HCT116 (cell line): ENCODE measurements at regions not wholly inside any gene's neighbourhood (a gene's known extent, or its start where the extent isn't known, plus 50 kb on each side); places are given as distances from the start of the nearest gene placed in this dataset.

Experiments used
- ATAC-seq: fragments of 200-7000 bp; cut with Tn5 transposase; 2 replicates; pipeline ENCODE4 v1.9.1; 2020; ENCODE audit warnings: mild to moderate bottlenecking, moderate library complexity
- BruUV-seq: library from RNA; stranded (reverse); fragments of 400-500 nt; replicated peaks from 2 replicates; lab custom pipeline; 2021; lab: Mats Ljungman, UMichigan
- CTCF ChIA-PET: fragments of 300-600 bp; sonication (Branson Sonifier 250); formaldehyde crosslinking; loops from one replicate; lab custom pipeline; 2021; ENCODE audit warnings: antibody characterized with exemption; lab: Charles Lee
- POLR2A ChIA-PET: fragments of 300-600, 350-600 bp; sonication (Branson Sonifier 250); formaldehyde crosslinking; loops from one replicate; lab custom pipeline; 2021; ENCODE audit warnings: antibody characterized with exemption; lab: Charles Lee
- RAD21 ChIA-PET, 2 experiments: fragments of 300-600 bp; sonication (Branson Sonifier 250); formaldehyde crosslinking; loops; one replicate each; lab custom pipeline; 2023; ENCODE audit warnings: low total read pairs in 2 of 2; ENCODE audit not compliant: uncharacterized antibody in 2 of 2, unreplicated experiment in 2 of 2, low non-redundant PET in 1 of 2; lab: Charles Lee
- DNase-seq: peaks from one replicate; pipeline ENCODE4 v3.0.0-alpha.2; 2010; ENCODE audit warnings: low read depth, low spot score
- H2AFZ ChIP-seq: fragments of 200-600 bp; shearing (Covaris generic), sonication (generic); 2 replicates; pipeline ENCODE4 v1.6.1; 2017; ENCODE audit warnings: low read depth, mixed run types, mixed read lengths, antibody characterized with exemption, low read length; ENCODE audit not compliant: poor library complexity, severe bottlenecking
- H3K27ac ChIP-seq: 2 replicates; pipeline ENCODE4 v1.5.1; 2012; ENCODE audit warnings: low read depth, low read length
- H3K27me3 ChIP-seq: fragments of 200-600 bp; sonication (generic); 2 replicates; pipeline ENCODE4 v1.6.1; 2016; ENCODE audit warnings: mixed run types, low read length, mixed read lengths; ENCODE audit not compliant: insufficient read depth
- H3K36me3 ChIP-seq, 2 experiments: fragments of 200-500 bp in 1 of 2; fragments of 200-600 bp in 1 of 2; sonication (Bioruptor generic) in 1 of 2; sonication (generic) in 1 of 2; 2 replicates each; pipeline versions ENCODE4 v1.5.1 to v1.6.1; 2014 to 2016; ENCODE audit warnings: low read length in 2 of 2, inconsistent platforms in 1 of 2, mixed read lengths in 1 of 2, mixed run types in 1 of 2; ENCODE audit not compliant: insufficient read depth in 2 of 2, control insufficient read depth in 1 of 2
- H3K4me1 ChIP-seq, 2 experiments: fragments of 200-600 bp in 1 of 2; sonication (generic) in 1 of 2; 2 replicates each; pipeline versions ENCODE4 v1.5.1 to v1.6.1; 2012 to 2017; ENCODE audit warnings: low read length in 2 of 2, inconsistent platforms in 1 of 2, mild to moderate bottlenecking in 1 of 2, mixed read lengths in 1 of 2, mixed run types in 1 of 2, moderate library complexity in 1 of 2; ENCODE audit not compliant: insufficient read depth in 2 of 2, control insufficient read depth in 1 of 2
- H3K4me2 ChIP-seq: fragments of 200-600 bp; sonication (generic); 2 replicates; pipeline ENCODE4 v1.6.1; 2017; ENCODE audit warnings: mixed run types, low read length, mixed read lengths
- H3K4me3 ChIP-seq, 2 experiments: fragments of 200-600 bp in 1 of 2; sonication (generic) in 1 of 2; replicated peaks in 1 of 2; 2 replicates each; pipeline ENCODE4 v1.5.1; 2011 to 2016; ENCODE audit warnings: low read length in 2 of 2, control low read depth in 1 of 2, low read depth in 1 of 2, mild to moderate bottlenecking in 1 of 2, mixed read lengths in 1 of 2, mixed run types in 1 of 2
- H3K79me2 ChIP-seq: fragments of 200-600 bp; sonication (generic); 2 replicates; pipeline ENCODE4 v1.6.1; 2017; ENCODE audit warnings: mild to moderate bottlenecking, mixed run types, low read length, moderate library complexity, mixed read lengths; ENCODE audit not compliant: insufficient read depth
- H3K9ac ChIP-seq: fragments of 200-600 bp; sonication (generic); 2 replicates; pipeline ENCODE4 v1.6.1; 2016; ENCODE audit warnings: low read length, mixed read lengths
- H3K9me2 ChIP-seq: fragments of 200-600 bp; sonication (generic), shearing (Covaris generic); 2 replicates; pipeline ENCODE4 v1.6.1; 2017; ENCODE audit warnings: mixed run types, mild to moderate bottlenecking, moderate library complexity; ENCODE audit not compliant: insufficient read depth
- H3K9me3 ChIP-seq, 2 experiments: fragments of 200-500 bp in 1 of 2; fragments of 200-600 bp in 1 of 2; sonication (Bioruptor generic) in 1 of 2; sonication (generic) in 1 of 2; 2 replicates each; pipeline ENCODE4 v1.6.1; 2014 to 2017; ENCODE audit warnings: low read length in 2 of 2, mixed read lengths in 2 of 2, inconsistent platforms in 1 of 2, low read depth in 1 of 2, mild to moderate bottlenecking in 1 of 2, mixed run types in 1 of 2, moderate library complexity in 1 of 2; ENCODE audit not compliant: control insufficient read depth in 1 of 2, insufficient read depth in 1 of 2
- H4K20me1 ChIP-seq: fragments of 200-600 bp; sonication (generic), shearing (Covaris generic); 2 replicates; pipeline ENCODE4 v1.6.1; 2017; ENCODE audit warnings: mixed run types, mild to moderate bottlenecking, moderate library complexity; ENCODE audit not compliant: insufficient read depth
- CBX3 ChIP-seq: IDR thresholded peaks from 2 replicates; pipeline ENCODE4 v1.6.1; 2012; ENCODE audit warnings: low read depth
- CEBPB ChIP-seq: IDR thresholded peaks from 2 replicates; pipeline ENCODE4 v1.6.1; 2012; ENCODE audit warnings: low read depth
- EGR1 ChIP-seq: IDR thresholded peaks from 2 replicates; pipeline ENCODE4 v1.6.1; 2012; ENCODE audit warnings: low read depth
- EZH2 ChIP-seq: fragments of 200-600 bp; sonication (generic); IDR thresholded peaks from 2 replicates; pipeline ENCODE4 v1.6.1; 2017; ENCODE audit warnings: antibody characterized with exemption, mixed run types
- EZH2phosphoT487 ChIP-seq: fragments of 200-600 bp; IDR thresholded peaks from 2 replicates; pipeline ENCODE4 v1.6.1; 2018; ENCODE audit warnings: antibody characterized with exemption, borderline replicate concordance
- FOSL1 ChIP-seq: IDR thresholded peaks from 2 replicates; pipeline ENCODE4 v1.6.1; 2012; ENCODE audit warnings: low read depth
- POLR2AphosphoS5 ChIP-seq: IDR thresholded peaks from 2 replicates; pipeline ENCODE4 v1.6.1; 2011; ENCODE audit warnings: mild to moderate bottlenecking, low read depth, low read length, moderate library complexity
- RAD21 ChIP-seq: IDR thresholded peaks from 2 replicates; pipeline ENCODE4 v1.6.1; 2012; ENCODE audit warnings: low read depth, mild to moderate bottlenecking
- SIN3A ChIP-seq: IDR thresholded peaks from 2 replicates; pipeline ENCODE4 v1.6.1; 2012; ENCODE audit warnings: low read depth
- SRF ChIP-seq: IDR thresholded peaks from 2 replicates; pipeline ENCODE4 v1.6.1; 2012; ENCODE audit warnings: low read depth
- TCF7L2 ChIP-seq: IDR thresholded peaks from 2 replicates; pipeline ENCODE4 v1.7.0; 2011; ENCODE audit warnings: borderline replicate concordance, inconsistent platforms; ENCODE audit not compliant: insufficient read depth, insufficient read length; ENCODE audit errors: extremely low read depth
- YY1 ChIP-seq: IDR thresholded peaks from 2 replicates; pipeline ENCODE4 v1.6.1; 2011; ENCODE audit warnings: low read length, low read depth, moderate library complexity, mild to moderate bottlenecking; ENCODE audit not compliant: insufficient replicate concordance; ENCODE audit errors: extremely low read depth
- ZFX ChIP-seq: fragments of 450-650 bp; IDR thresholded peaks from 2 replicates; pipeline ENCODE4 v1.6.1; 2017
- ZNF274 ChIP-seq: fragments of 200-500 bp; sonication (Bioruptor generic); IDR thresholded peaks from 2 replicates; pipeline ENCODE4 v1.6.1; 2014; ENCODE audit warnings: mild to moderate bottlenecking, low read depth, low read length, inconsistent platforms
- intact Hi-C: fragments of 100-400 bp; cut with micrococcal nuclease; formaldehyde crosslinking; loops from 2 replicates; pipeline ENCODE4 v1.10.0; 2022
- TF ChIP-seq, protein P1 (sequence below): IDR thresholded peaks from 2 replicates; pipeline ENCODE4 v1.6.1; 2011; ENCODE audit warnings: mild to moderate bottlenecking, low read length, moderate library complexity; ENCODE audit not compliant: insufficient replicate concordance; ENCODE audit errors: extremely low read depth
- TF ChIP-seq, protein P2 (sequence below), 3 experiments: fragments of 200-600 bp in 1 of 3; sonication (generic) in 1 of 3; IDR thresholded peaks in 2 of 3; conservative IDR thresholded peaks in 1 of 3; 2 replicates each; pipeline ENCODE4 v1.5.1; 2012 to 2017; ENCODE audit warnings: low read depth in 2 of 3, low read length in 2 of 3, antibody characterized with exemption in 1 of 3, borderline replicate concordance in 1 of 3, control low read depth in 1 of 3, mild to moderate bottlenecking in 1 of 3, mixed read lengths in 1 of 3, mixed run types in 1 of 3, moderate library complexity in 1 of 3; ENCODE audit not compliant: insufficient read depth in 1 of 3
- TF ChIP-seq, protein P3 (sequence below): IDR thresholded peaks from 2 replicates; pipeline ENCODE4 v1.6.1; 2012
- TF ChIP-seq, protein P4 (sequence below): IDR thresholded peaks from 2 replicates; pipeline ENCODE4 v1.6.1; 2012; ENCODE audit warnings: low read depth
- TF ChIP-seq, protein P5 (sequence below): IDR thresholded peaks from 2 replicates; pipeline ENCODE4 v1.6.1; 2012

DNA sequence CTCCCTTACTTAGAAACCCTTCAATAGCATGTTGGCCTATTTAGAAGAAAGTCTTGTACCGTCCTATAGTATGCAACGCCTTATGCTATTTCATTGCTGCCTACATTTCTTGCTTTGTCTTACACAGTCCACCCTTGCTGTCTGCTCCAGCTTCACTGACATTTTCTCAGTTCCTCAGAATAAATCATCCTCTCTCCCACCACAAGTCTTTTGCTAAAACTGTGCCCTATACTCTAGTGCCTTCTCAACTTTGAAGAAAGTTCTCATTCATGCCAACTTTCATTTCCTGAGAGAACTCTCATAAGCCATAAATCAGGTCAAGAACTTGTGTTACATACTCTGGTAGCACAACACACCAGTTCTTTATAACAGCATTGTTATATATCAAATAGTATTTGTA is 54.3 kb upstream of the COL3A1 start (continued):
- no peak for TF ChIP-seq SRF

DNA sequence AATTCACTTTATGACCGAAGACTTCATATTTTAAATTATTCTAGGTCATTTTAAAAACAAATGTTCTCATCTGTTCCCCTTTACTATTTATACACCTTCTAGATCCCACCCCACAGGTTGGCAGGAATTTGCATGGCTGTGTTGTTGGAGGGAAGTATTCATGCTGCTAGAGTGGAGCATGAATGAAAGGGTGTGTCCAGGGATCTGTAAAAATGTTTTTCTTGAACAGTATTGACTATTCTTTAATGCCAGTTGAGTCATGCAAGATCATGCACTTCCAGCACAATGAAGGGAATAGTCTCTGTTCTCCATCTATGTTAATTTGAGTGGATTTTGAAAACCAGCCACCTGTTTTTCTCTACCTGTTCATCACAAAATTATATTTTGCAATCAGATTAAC is 52.0 kb upstream of the COL3A1 start:
- Histone ChIP-seq H2AFZ (peak overlapping the region; percentile 20), H3K9ac (no peak overlapping the region), H3K27me3 (no peaks in the 10 kb centered on the region), H4K20me1 (no peaks in the 10 kb centered on the region), H3K9me3 (no peaks in the 10 kb centered on the region), H3K79me2 (no peaks in the 10 kb centered on the region), H3K4me2 (no peak overlapping the region), H3K4me3 (no peak overlapping the region), H3K27ac (no peak overlapping the region), H3K9me2 (no peaks in the 10 kb centered on the region), H3K36me3 (no peaks in the 10 kb centered on the region), H3K4me1 (no peaks in the 10 kb centered on the region)
- ChIA-PET POLR2A (no interaction called here), CTCF (no interaction called here), RAD21 (no interaction called here)
- TF ChIP-seq POLR2AphosphoS5 = no peak
- TF ChIP-seq FOSL1 = no peak
- no peak for TF ChIP-seq CEBPB
- no peak for TF ChIP-seq CBX3
- no peak for TF ChIP-seq EZH2
- TF ChIP-seq EZH2phosphoT487 = no peak
- TF ChIP-seq, protein P1, sequence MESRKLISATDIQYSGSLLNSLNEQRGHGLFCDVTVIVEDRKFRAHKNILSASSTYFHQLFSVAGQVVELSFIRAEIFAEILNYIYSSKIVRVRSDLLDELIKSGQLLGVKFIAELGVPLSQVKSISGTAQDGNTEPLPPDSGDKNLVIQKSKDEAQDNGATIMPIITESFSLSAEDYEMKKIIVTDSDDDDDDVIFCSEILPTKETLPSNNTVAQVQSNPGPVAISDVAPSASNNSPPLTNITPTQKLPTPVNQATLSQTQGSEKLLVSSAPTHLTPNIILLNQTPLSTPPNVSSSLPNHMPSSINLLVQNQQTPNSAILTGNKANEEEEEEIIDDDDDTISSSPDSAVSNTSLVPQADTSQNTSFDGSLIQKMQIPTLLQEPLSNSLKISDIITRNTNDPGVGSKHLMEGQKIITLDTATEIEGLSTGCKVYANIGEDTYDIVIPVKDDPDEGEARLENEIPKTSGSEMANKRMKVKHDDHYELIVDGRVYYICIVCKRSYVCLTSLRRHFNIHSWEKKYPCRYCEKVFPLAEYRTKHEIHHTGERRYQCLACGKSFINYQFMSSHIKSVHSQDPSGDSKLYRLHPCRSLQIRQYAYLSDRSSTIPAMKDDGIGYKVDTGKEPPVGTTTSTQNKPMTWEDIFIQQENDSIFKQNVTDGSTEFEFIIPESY = no peak
- TF ChIP-seq ZNF274 = no peak
- no peak for TF ChIP-seq RAD21
- no peak for TF ChIP-seq SIN3A
- TF ChIP-seq, protein P2, sequence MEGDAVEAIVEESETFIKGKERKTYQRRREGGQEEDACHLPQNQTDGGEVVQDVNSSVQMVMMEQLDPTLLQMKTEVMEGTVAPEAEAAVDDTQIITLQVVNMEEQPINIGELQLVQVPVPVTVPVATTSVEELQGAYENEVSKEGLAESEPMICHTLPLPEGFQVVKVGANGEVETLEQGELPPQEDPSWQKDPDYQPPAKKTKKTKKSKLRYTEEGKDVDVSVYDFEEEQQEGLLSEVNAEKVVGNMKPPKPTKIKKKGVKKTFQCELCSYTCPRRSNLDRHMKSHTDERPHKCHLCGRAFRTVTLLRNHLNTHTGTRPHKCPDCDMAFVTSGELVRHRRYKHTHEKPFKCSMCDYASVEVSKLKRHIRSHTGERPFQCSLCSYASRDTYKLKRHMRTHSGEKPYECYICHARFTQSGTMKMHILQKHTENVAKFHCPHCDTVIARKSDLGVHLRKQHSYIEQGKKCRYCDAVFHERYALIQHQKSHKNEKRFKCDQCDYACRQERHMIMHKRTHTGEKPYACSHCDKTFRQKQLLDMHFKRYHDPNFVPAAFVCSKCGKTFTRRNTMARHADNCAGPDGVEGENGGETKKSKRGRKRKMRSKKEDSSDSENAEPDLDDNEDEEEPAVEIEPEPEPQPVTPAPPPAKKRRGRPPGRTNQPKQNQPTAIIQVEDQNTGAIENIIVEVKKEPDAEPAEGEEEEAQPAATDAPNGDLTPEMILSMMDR (IDR thresholded peaks at IDR 0.05 in 2 of 3, conservative IDR thresholded peaks at IDR 0.05 in 1 of 3; ENCODE audit: borderline replicate concordance in 1 of 3, insufficient read depth in 1 of 3, low read depth in 2 of 3, low read length in 2 of 3) = no peak
- TF ChIP-seq, protein P3, sequence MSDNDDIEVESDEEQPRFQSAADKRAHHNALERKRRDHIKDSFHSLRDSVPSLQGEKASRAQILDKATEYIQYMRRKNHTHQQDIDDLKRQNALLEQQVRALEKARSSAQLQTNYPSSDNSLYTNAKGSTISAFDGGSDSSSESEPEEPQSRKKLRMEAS = no peak
- no peak for TF ChIP-seq TCF7L2
- no peak for TF ChIP-seq ZFX
- TF ChIP-seq, protein P4, sequence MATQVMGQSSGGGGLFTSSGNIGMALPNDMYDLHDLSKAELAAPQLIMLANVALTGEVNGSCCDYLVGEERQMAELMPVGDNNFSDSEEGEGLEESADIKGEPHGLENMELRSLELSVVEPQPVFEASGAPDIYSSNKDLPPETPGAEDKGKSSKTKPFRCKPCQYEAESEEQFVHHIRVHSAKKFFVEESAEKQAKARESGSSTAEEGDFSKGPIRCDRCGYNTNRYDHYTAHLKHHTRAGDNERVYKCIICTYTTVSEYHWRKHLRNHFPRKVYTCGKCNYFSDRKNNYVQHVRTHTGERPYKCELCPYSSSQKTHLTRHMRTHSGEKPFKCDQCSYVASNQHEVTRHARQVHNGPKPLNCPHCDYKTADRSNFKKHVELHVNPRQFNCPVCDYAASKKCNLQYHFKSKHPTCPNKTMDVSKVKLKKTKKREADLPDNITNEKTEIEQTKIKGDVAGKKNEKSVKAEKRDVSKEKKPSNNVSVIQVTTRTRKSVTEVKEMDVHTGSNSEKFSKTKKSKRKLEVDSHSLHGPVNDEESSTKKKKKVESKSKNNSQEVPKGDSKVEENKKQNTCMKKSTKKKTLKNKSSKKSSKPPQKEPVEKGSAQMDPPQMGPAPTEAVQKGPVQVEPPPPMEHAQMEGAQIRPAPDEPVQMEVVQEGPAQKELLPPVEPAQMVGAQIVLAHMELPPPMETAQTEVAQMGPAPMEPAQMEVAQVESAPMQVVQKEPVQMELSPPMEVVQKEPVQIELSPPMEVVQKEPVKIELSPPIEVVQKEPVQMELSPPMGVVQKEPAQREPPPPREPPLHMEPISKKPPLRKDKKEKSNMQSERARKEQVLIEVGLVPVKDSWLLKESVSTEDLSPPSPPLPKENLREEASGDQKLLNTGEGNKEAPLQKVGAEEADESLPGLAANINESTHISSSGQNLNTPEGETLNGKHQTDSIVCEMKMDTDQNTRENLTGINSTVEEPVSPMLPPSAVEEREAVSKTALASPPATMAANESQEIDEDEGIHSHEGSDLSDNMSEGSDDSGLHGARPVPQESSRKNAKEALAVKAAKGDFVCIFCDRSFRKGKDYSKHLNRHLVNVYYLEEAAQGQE = no peak
- TF ChIP-seq, protein P5, sequence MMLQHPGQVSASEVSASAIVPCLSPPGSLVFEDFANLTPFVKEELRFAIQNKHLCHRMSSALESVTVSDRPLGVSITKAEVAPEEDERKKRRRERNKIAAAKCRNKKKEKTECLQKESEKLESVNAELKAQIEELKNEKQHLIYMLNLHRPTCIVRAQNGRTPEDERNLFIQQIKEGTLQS = no peak
- TF ChIP-seq EGR1 = no peak
- TF ChIP-seq YY1 = no peak
- no TSS peak for BruUV-seq
- intact Hi-C loops = no loop called here
- no peak for DNase-seq
- ATAC-seq = no peak
